Kidney capillary endothelial cell (primary cell): ENCODE measurements at regions not wholly inside any gene's neighbourhood (a gene's known extent, or its start where the extent isn't known, plus 50 kb on each side); places are given as distances from the start of the nearest gene placed in this dataset.
"Not testable (repeated sequence)": the region's sequence is repeated elsewhere in the genome, so short reads cannot be mapped to it uniquely, and the experiment has no call there.

ENCODE experiments used
- DNase-seq: peaks from one replicate; pipeline ENCODE4 v3.0.0-alpha.2; 2018; ENCODE audit warnings: low spot score

GRCh38 chr2:239819091-239819973 is 205.8 kb downstream of the NDUFA10 start:
- no peak for DNase-seq

GRCh38 chr2:239818531-239819011 is 206.6 kb downstream of the NDUFA10 start:
- DNase-seq, result no peak

GRCh38 chr2:239818086-239818485 is 207.1 kb downstream of the NDUFA10 start:
- DNase-seq, result no peak

GRCh38 chr2:239817468-239818031 is 207.6 kb downstream of the NDUFA10 start:
- DNase-seq, result not testable (repeated sequence)

- no peak for DNase-seq
Observed at GRCh38 chr2:239816576-239817467, 208.3 kb downstream of the NDUFA10 start.

- DNase-seq, result no peak
Observed at GRCh38 chr2:239815671-239816070, 209.5 kb downstream of the NDUFA10 start.

- DNase-seq, result no peak
Observed at GRCh38 chr2:239814861-239815601, 210.1 kb downstream of the NDUFA10 start.

GRCh38 chr2:239814116-239814860 is 210.9 kb downstream of the NDUFA10 start:
- DNase-seq, result no peak

GRCh38 chr2:239813261-239814115 is 211.7 kb downstream of the NDUFA10 start:
- peak; percentile 50 for DNase-seq

GRCh38 chr2:239811806-239812560 is 213.2 kb downstream of the NDUFA10 start:
- no peak for DNase-seq

GRCh38 chr2:239811111-239811781 is 213.9 kb downstream of the NDUFA10 start:
- DNase-seq, result no peak

- no peak for DNase-seq
Observed at GRCh38 chr2:239809391-239809790, 215.8 kb downstream of the NDUFA10 start.

GRCh38 chr2:239807568-239807967 is 217.6 kb downstream of the NDUFA10 start:
- no peak for DNase-seq

- no peak for DNase-seq
Observed at GRCh38 chr2:239806758-239807434, 218.2 kb downstream of the NDUFA10 start.

GRCh38 chr2:239806276-239806675 is 218.9 kb downstream of the NDUFA10 start:
- DNase-seq, result no peak

- DNase-seq, result no peak
Observed at GRCh38 chr2:239805414-239805813, 219.7 kb downstream of the NDUFA10 start.

GRCh38 chr2:239805043-239805329 is 220.2 kb downstream of the NDUFA10 start:
- DNase-seq, result no peak
